ENCODE measurements at regions not wholly inside any gene's neighbourhood (a gene's known extent, or its start where the extent isn't known, plus 50 kb on each side); places are given as distances from the start of the nearest gene placed in this dataset.

GRCh38 chr4:33881176-33881575 lies 2363.1 kb downstream of the ARAP2 start:
- TF ChIP-seq CTCF (conservative IDR thresholded peaks at IDR 0.05) = no peak
- DNase-seq = no peak
- Histone ChIP-seq H2AK5ac (ENCODE audit: insufficient read length, low read length) (no peak overlapping the region), H2BK20ac (ENCODE audit: low read depth, low read length, poor library complexity, severe bottlenecking) (no peak overlapping the region), H2BK5ac (ENCODE audit: insufficient read length, low read length) (no peak overlapping the region), H4K91ac (ENCODE audit: insufficient read length, low read depth, low read length) (no peak overlapping the region), H3K4ac (ENCODE audit: low read depth, low read length) (no peak overlapping the region), H3K9me3 (ENCODE audit: control insufficient read depth, low read depth, low read length) (no peaks in the 10 kb centered on the region), H3K9ac (ENCODE audit: extremely low read depth, insufficient read length, low read length) (no peak overlapping the region), H2AFZ (ENCODE audit: low read length) (no peak overlapping the region), H3T11ph (ENCODE audit: low read length) (no peak overlapping the region), H3K23me2 (ENCODE audit: insufficient read length, low read depth, low read length, poor library complexity, severe bottlenecking) (no peaks in the 10 kb centered on the region), H4K8ac (replicated peaks; ENCODE audit: insufficient read length, low read depth, low read length) (no peak overlapping the region), H4K5ac (ENCODE audit: insufficient read length, low read depth, low read length) (no peak overlapping the region), H4K20me1 (ENCODE audit: control insufficient read depth, insufficient read depth, insufficient read length) (no peaks in the 10 kb centered on the region), H3K56ac (ENCODE audit: insufficient read length, low read depth, low read length) (no peak overlapping the region), H2BK15ac (ENCODE audit: low read depth, low read length) (no peak overlapping the region), H2BK120ac (ENCODE audit: low read depth, low read length, poor library complexity, severe bottlenecking) (no peak overlapping the region), H3K4me2 (ENCODE audit: insufficient read depth, insufficient read length, low read length) (no peak overlapping the region), H3K27me3 (ENCODE audit: insufficient read depth, low read length) (no peaks in the 10 kb centered on the region), H3K27ac (ENCODE audit: insufficient read length, low read depth, low read length) (no peak overlapping the region), H3K23ac (ENCODE audit: insufficient read length, low read depth, low read length) (no peak overlapping the region), H3K18ac (ENCODE audit: insufficient read length, low read depth, low read length) (no peak overlapping the region), H3K4me1 (ENCODE audit: insufficient read depth, low read length) (peaks cover 2% of the 10 kb centered on the region; the same call in 1 of the 2 replicates), H2BK12ac (ENCODE audit: insufficient read length, low read depth, low read length) (no peak overlapping the region), H3K79me2 (ENCODE audit: insufficient read depth, low read length) (no peaks in the 10 kb centered on the region), H3K14ac (ENCODE audit: insufficient read depth, low read length) (no peak overlapping the region), H3K79me1 (ENCODE audit: insufficient read depth, low read depth, low read length, poor library complexity, severe bottlenecking) (no peaks in the 10 kb centered on the region)
- Mint-ChIP-seq H3K9me3 (peaks cover 0 to 2% of the 10 kb centered on the region in 2 experiments; a peak in 1 of 5 replicates), H3K4me1 (peaks cover 0 to 5% of the 10 kb centered on the region in 2 experiments; a peak in 2 of 4 replicates), H3K4me3 (no peak overlapping the region), H3K27ac (no peak overlapping the region), H3K27me3 (ENCODE audit: low read depth) (no peaks in the 10 kb centered on the region), H3K36me3 (ENCODE audit: insufficient read depth in 1 of 3, low read depth in 3 of 3) (no peaks in the 10 kb centered on the region)
- no CpG with 5 or more reads among the region's 1 CpG for WGBS (ENCODE audit: extremely low coverage, insufficient read length, low lambda C conversion rate)

Data from H9 (cell line).